ENCODE measurements at regions not wholly inside any gene's neighbourhood (a gene's known extent, or its start where the extent isn't known, plus 50 kb on each side); places are given as distances from the start of the nearest gene placed in this dataset.
"Not testable (repeated sequence)": the region's sequence is repeated elsewhere in the genome, so short reads cannot be mapped to it uniquely, and the experiment has no call there.

DNA sequence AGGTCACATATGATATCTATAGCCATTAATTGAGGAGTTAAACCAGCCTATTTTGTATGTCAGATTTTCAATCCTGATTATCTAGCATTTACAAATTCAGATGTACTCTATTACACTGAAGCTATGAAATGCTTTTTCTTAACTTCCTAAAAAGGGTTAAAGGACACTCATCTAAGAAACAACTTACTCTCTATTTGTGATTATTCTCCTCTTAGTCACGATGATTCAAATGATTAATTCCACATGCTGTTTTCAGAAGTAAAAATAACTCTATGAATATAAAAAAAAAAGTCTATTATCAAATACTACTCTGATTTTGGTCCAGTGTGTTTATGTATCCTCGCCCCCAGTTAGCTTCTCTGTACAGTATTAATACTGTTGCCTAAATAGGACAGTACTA is 1199.9 kb downstream of the GATA3 start:
- DNase-seq, result no peak

- no peak for DNase-seq
Measured at GRCh38 chr10:9260690-9261089, 1206.2 kb downstream of the GATA3 start.

DNA sequence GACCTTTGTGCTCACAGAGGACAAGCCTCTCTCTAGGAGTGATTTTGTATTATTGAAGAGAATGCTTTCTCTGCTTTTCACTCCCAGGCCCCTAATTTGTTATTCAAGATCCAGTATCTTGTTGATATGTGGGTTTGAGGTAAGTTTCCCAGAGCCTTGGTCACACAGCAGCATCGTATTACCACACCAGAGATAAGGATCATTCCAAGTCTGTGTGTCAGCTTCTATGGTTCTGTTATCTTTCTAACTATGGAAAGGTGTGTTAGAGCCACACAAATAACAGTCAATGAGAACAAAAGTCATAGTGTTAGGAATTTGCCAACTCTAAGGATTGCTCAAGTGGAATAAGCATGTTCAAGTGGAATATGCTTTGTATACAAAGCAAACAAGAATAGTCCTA is 1208.3 kb downstream of the GATA3 start:
- no peak for DNase-seq

DNA sequence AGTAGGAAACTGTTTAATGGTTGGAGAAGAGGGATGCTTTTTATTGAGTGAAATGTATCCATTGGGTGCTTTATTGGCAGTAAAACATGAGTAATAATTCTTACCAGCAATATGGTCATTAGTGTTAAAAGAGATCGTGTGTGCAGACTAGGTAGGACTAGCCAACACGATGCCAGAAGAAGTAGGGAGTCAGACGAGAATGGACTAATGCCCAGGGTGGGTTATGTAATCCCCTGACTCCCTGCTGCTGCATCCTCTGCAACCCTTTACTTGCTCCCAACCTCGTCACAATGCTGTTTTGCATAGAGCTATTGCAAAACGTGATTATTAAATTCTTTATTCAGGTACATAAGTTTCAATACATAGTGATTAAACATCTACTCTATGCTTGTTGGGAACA is 1213.7 kb downstream of the GATA3 start:
- no peak for DNase-seq

GRCh38 chr10:9273126-9273833 is 1218.8 kb downstream of the GATA3 start:
- not testable (repeated sequence) for DNase-seq

DNA sequence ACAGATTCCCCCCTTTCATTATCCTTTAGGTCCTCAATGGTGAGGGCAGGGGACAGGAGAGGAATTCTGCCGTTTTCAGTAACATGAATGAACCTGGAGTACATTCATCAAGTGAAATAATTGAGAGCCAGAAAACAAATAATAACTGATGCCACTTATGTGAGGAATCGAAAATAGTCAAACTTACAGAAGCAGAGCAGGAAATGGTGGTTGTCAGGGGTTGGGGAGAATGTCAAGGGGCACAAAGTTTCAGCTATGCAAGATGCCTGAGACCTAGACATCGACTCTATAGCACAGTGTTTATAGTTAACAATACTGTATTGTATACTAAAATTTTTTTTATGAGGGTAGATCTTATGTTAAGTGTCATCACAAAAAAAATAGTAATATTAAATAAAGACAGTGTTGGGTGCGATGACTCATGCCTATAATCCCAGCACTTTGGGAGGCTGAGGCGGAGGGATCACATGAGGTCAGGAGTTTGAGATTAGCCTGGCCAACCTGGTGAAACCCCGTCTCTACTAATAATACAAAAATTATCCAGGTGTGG is 1219.8 kb downstream of the GATA3 start:
- DNase-seq, result no peak

- no peak for DNase-seq
Measured at GRCh38 chr10:9275861-9276260, 1221.4 kb downstream of the GATA3 start.

- DNase-seq, result no peak
Measured at GRCh38 chr10:9285690-9286089, 1231.2 kb downstream of the GATA3 start.

DNA sequence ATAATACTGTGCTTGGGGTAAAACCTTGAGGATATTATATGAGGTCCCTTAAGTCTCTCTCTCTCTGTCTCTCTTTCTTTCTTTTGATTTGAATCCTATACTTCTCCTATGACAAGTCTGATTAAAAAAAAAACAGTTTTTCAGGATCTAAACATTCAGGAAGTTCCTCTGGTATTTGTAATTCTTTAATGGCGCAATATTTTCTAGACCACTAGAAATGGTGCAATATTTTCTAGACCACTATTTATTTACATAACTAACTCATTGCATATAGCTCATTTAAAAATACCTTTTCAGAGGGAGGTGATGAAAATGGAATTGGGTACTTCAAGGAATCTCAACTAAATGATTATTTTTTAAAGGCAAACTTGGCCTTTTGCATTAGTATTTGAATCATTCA is 1235.3 kb downstream of the GATA3 start:
- DNase-seq, result no peak

- DNase-seq, result no peak
Measured at GRCh38 chr10:9291081-9291480, 1236.6 kb downstream of the GATA3 start.

- no peak for DNase-seq
Measured at GRCh38 chr10:9294132-9294663, 1239.7 kb downstream of the GATA3 start.

DNA sequence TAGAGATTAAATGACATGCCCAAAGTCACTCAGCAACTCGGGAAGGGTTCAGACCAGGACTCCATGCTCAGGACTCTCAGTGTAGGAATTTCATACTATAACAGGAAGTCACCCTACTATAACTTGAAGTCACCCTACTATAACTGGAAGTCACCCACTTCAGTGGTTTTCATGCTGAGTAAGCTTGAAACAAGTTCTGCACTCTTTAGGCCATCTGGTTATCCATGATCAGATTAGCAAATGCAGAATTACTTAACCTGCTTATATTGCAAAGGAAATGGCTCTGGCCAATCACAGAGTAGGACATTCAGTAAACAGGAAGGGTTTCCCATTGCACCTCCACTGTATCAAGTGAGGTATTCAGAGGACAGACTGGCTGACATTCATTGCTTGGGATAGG is 1240.4 kb downstream of the GATA3 start:
- peak in 1 of 2 donors; percentile 1 for DNase-seq

DNA sequence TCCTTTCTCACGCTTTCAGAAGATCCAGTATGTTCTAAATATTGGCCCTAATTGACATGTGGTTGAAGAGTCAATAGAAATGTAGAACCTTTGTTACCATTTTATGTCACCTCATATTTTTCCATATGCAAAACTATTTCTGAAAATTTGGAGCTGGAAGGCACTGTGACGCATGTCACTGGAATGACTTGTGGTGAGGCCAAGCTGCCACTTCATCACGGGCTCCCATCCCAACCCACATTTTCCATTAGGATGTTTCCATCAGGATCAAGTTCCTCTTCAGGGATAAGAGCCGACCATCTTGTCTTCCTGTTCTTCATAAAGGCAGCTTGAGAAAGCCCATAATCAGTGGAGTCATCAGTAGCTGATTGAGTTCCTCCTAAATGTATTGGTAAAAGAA is 1241.7 kb downstream of the GATA3 start:
- DNase-seq, result no peak

- DNase-seq, result no peak
Measured at GRCh38 chr10:9297580-9297979, 1243.1 kb downstream of the GATA3 start.

- DNase-seq, result no peak
Measured at GRCh38 chr10:9299966-9300365, 1245.5 kb downstream of the GATA3 start.

- no peak for DNase-seq
Measured at GRCh38 chr10:9301148-9301547, 1246.7 kb downstream of the GATA3 start.

DNA sequence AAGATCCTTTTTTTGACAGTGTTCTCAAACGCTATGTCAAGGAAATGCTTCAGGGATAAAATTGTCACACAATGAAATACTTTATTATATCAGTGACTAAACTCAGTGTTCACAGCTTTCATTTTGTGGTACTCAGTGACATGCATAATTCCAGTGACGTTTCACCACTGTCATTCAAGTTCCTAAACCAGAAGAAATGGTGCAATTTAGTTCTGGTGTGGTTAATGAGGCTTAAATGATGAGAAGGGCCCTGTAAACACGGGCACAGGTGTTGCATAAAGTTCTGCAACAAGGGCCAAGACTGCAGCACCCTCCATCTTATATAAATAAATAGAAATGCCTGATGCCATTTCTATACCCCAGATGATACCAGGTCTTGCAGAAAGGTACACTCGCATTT is 1247.1 kb downstream of the GATA3 start:
- DNase-seq, result no peak

GRCh38 chr10:9302140-9302746 is 1247.8 kb downstream of the GATA3 start:
- DNase-seq, result peak in 1 of 2 donors; percentile 60

- DNase-seq, result peak in 1 of 2 donors; percentile 37
Measured at GRCh38 chr10:9305018-9305655, 1250.6 kb downstream of the GATA3 start.

DNA sequence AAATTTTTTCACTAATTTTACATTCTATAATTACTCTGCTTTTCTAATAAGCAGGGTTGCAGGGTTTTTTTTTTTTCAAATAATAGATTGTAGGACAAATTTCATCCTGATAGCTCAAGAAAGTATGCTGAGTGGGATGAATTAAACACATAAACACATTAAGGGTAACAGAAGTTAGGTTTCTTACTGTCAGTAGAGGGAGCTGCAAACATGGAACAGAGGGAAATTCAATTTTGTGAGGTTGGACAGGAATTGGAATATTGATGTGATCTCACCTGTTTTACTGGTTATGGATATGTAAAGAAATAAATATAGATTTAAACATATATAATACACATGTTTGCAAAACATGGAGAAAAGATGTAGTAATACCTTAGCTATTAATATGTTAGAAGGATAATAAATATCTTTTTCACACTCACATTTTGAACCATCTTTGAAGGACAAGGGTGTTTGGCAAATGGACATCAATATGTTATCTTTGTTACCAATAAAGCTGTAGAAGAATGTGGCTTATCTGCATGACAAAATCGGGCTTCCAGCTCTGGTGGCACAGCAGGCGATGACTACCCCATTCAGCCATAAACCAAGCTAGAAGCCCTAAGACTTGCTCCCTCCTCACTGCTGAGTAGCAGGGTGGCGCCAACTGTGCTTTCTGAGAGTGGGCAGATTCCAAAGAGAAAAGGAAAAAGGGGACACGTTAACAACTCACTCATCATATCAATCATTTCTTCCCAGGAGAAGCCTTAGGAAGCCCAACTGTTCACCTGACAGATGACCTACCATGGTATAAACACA is 1257.4 kb downstream of the GATA3 start:
- no peak for DNase-seq

- DNase-seq, result no peak
Measured at GRCh38 chr10:9315292-9315691, 1260.8 kb downstream of the GATA3 start.

- DNase-seq, result peak in 1 of 2 donors; percentile 60
Measured at GRCh38 chr10:9331583-9332008, 1277.1 kb downstream of the GATA3 start.

GRCh38 chr10:9334270-9334669 is 1279.8 kb downstream of the GATA3 start:
- DNase-seq, result no peak

Measured in CD4-positive, alpha-beta T cell treated with Interferon alpha-2 for 1 hour (primary cell).